Activated CD8-positive, alpha-beta memory T cell treated with anti-CD3 and anti-CD28 coated beads, Interleukin-2, amount 10 ng/mL, durations not matched to agents 7 days and 5 days (primary cell): ENCODE measurements at regions not wholly inside any gene's neighbourhood (a gene's known extent, or its start where the extent isn't known, plus 50 kb on each side); places are given as distances from the start of the nearest gene placed in this dataset.

Experiments used
- ATAC-seq: fragments of 150-1000 bp; cut with Tn5 transposase; one replicate; pipeline ENCODE4 v1.10.0; 2021; ENCODE audit warnings: moderate library complexity
- CTCF ChIA-PET: fragments of 350-600 bp; sonication (Branson Sonifier 250); formaldehyde crosslinking; loops from one replicate; lab custom pipeline; 2021; ENCODE audit warnings: antibody characterized with exemption; lab: Charles Lee
- DNase-seq: peaks from one replicate; pipeline ENCODE4 v3.0.0-alpha.2; 2020
- H3K27ac Mint-ChIP-seq: one replicate; pipeline ENCODE4 v1.8.0; 2021; ENCODE audit warnings: mild to moderate bottlenecking, mixed read lengths
- H3K27me3 Mint-ChIP-seq: one replicate; pipeline ENCODE4 v1.8.0; 2021; ENCODE audit warnings: mixed read lengths
- H3K36me3 Mint-ChIP-seq: one replicate; pipeline ENCODE4 v1.8.0; 2021; ENCODE audit warnings: mild to moderate bottlenecking, mixed read lengths
- H3K4me1 Mint-ChIP-seq: one replicate; pipeline ENCODE4 v1.8.0; 2021; ENCODE audit warnings: mixed read lengths
- H3K4me3 Mint-ChIP-seq: one replicate; pipeline ENCODE4 v1.8.0; 2021; ENCODE audit warnings: mild to moderate bottlenecking, moderate library complexity, mixed read lengths
- H3K9me3 Mint-ChIP-seq: one replicate; pipeline ENCODE4 v1.8.0; 2022; ENCODE audit warnings: low read depth, mixed read lengths

DNA sequence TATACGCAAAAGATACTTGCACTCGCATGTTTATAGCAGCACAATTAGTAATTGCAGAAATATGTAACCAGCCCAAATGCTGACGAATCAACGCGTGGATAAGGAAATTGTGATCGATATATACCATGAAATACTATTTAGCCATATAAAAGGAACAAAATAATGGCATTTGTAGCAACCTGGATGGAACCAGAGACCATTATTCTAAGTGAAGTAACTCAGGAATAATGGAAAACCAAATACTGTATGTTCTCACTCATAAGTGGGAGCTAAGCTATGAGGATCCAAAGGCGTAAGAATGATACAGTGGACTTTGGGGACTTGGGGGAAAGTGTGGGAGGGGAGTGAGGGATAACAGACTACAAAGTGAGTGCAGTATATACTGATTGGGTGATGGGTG is 1008.0 kb upstream of the CRIM1 start:
- no peaks in the 10 kb centered on the region for H3K9me3 Mint-ChIP-seq
- H3K4me1 Mint-ChIP-seq = no peaks in the 10 kb centered on the region
- CTCF ChIA-PET = no interaction called here

DNA sequence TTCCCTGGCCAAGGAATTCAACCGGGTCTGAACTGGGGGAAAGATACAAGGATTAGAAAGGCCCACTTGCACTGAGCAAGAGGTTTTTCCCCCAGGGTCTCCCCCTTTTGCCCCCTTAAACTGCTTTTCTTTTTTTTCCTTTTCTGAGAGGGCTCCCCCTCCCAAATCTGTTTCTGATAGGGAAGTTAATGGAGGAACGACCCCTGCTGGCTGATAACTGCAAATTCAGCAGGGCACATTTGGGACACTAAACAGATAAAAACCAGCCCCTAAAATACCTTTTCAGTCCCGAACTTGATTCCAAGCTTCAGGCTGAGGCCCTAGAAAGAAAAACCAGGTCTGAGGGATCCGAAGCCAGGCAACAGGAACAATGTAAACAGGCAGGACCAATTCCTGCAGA is 1012.4 kb upstream of the CRIM1 start:
- Mint-ChIP-seq H3K27ac (no peak overlapping the region), H3K27me3 (no peaks in the 10 kb centered on the region), H3K36me3 (no peaks in the 10 kb centered on the region), H3K4me3 (no peak overlapping the region), H3K4me1 (no peaks in the 10 kb centered on the region), H3K9me3 (peaks cover 3% of the 10 kb centered on the region)
- ATAC-seq (no peak), DNase-seq (no peak)
- CTCF ChIA-PET = no interaction called here

More for the DNA sequence above, 1008.0 kb upstream of the CRIM1 start:
- Mint-ChIP-seq H3K27ac (no peak overlapping the region), H3K36me3 (no peaks in the 10 kb centered on the region), H3K4me3 (no peak overlapping the region), H3K27me3 (no peaks in the 10 kb centered on the region)
- DNase-seq (no peak), ATAC-seq (no peak)

DNA sequence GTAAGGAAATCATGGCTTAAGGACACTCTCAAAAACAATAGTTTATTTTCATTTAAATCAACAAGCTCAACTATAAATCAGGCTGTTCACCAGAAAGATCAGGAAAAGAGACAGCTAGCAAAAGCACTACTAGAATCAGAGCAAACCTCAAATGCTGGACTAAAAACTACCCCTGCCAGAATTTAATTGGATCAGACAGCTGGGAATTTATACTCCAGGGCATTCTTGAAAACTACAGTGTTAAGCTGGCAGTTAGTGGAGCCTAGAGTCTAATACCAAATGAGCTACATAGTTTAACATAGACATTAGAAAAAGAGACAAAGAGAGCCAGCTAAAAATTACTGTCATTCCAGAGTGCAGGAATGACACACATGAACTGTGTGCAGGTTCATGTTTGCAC is 1016.4 kb upstream of the CRIM1 start:
- Mint-ChIP-seq H3K4me3 (no peak overlapping the region), H3K36me3 (no peaks in the 10 kb centered on the region), H3K27ac (no peak overlapping the region), H3K27me3 (no peaks in the 10 kb centered on the region), H3K9me3 (peaks cover 3% of the 10 kb centered on the region), H3K4me1 (no peaks in the 10 kb centered on the region)
- DNase-seq (no peak), ATAC-seq (no peak)
- CTCF ChIA-PET = no interaction called here

DNA sequence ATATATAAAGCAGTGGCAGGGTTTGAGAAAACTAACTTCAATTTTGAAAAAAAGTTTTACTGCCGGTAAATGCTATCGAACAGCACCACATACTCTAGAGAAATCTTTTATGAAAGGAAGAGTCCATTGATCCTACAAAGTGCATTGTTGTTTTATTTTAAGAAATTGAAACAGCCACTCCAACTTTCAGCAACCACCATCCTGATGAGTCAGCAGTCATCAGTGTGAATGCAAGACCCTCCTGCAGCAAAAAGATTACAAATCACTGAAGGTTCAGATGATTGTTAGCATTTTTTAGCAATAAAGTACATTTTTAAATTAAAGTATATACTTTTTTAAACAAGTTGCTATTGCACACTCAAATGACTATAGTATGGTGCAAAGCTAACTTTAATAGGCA is 1017.7 kb upstream of the CRIM1 start:
- ATAC-seq (no peak), DNase-seq (no peak)
- Mint-ChIP-seq H3K27ac (no peak overlapping the region), H3K4me3 (no peak overlapping the region), H3K36me3 (no peaks in the 10 kb centered on the region), H3K9me3 (peaks cover 3% of the 10 kb centered on the region), H3K4me1 (no peaks in the 10 kb centered on the region), H3K27me3 (no peaks in the 10 kb centered on the region)
- CTCF ChIA-PET = no interaction called here

DNA sequence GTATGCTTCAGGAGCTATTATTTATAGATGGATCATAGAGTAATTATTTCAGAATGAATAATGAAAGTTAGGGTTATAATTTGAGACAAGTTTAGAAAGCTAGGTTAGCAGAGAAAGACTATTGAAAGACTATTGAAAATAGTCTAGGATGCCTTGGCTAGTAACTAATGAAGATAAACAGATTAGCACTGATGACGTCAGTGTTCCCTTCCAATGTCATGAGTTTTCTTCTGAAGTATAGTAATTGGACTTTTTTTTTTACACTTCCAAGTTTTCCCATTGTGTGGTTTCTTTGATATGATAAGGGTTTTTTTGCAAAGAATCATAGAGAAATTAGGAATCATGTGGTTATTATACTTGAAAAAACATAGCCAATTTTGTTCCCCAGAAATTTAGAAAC is 1041.5 kb upstream of the CRIM1 start:
- no peak overlapping the region for H3K27ac Mint-ChIP-seq
- H3K4me3 Mint-ChIP-seq = no peak overlapping the region

DNA sequence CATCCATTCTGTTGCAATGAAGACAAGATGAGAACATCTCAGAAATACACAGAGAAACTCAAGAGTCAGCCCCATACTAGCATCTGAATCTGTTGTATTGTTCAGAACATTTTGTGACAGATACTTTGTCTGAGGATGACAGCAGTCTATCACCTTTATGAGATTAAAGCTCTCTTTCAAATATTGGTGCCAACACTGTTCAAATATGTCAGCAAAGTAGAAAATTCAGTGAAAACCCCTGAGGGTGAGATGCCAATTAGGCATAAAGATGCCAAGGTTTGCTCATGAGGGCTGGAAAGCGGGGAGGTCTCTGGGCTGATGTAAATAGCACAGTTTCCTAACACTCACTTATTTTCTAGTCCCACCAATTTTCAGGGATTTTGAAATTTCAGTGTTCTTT is 1054.2 kb upstream of the CRIM1 start:
- Mint-ChIP-seq H3K27ac (no peak overlapping the region), H3K36me3 (no peaks in the 10 kb centered on the region), H3K4me1 (no peaks in the 10 kb centered on the region), H3K27me3 (no peaks in the 10 kb centered on the region), H3K4me3 (no peak overlapping the region), H3K9me3 (no peaks in the 10 kb centered on the region)
- ATAC-seq (no peak), DNase-seq (no peak)
- CTCF ChIA-PET = no interaction called here

More for the DNA sequence above, 1041.5 kb upstream of the CRIM1 start:
- no peaks in the 10 kb centered on the region for H3K36me3 Mint-ChIP-seq
- no peaks in the 10 kb centered on the region for H3K4me1 Mint-ChIP-seq
- no peak for DNase-seq
- no peaks in the 10 kb centered on the region for H3K27me3 Mint-ChIP-seq
- peaks cover 2% of the 10 kb centered on the region for H3K9me3 Mint-ChIP-seq
- CTCF ChIA-PET = no interaction called here
- ATAC-seq = no peak

DNA sequence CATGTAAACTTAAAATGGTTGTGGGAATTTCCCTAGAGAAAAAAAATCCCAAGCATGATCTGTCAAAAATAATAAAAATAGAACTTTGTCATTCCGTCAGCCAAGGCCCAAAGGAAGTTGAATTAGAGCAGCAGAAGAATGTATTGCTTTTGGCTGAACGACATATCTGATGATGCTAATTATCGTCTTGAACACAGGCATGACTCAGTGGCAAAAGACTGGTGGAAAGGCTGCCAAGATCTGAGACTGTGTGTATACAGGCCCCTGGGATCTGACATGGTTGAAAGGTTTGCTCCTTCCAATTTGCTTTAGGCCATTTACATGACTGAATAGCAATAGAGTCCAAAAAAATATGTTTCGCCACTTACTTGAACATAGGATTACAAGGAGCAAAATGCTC is 1057.1 kb upstream of the CRIM1 start:
- Mint-ChIP-seq H3K4me3 (no peak overlapping the region), H3K36me3 (no peaks in the 10 kb centered on the region), H3K27ac (no peak overlapping the region), H3K27me3 (no peaks in the 10 kb centered on the region), H3K4me1 (no peaks in the 10 kb centered on the region), H3K9me3 (peaks cover 2% of the 10 kb centered on the region)
- no peak for DNase-seq
- CTCF ChIA-PET = no interaction called here
- ATAC-seq = no peak

DNA sequence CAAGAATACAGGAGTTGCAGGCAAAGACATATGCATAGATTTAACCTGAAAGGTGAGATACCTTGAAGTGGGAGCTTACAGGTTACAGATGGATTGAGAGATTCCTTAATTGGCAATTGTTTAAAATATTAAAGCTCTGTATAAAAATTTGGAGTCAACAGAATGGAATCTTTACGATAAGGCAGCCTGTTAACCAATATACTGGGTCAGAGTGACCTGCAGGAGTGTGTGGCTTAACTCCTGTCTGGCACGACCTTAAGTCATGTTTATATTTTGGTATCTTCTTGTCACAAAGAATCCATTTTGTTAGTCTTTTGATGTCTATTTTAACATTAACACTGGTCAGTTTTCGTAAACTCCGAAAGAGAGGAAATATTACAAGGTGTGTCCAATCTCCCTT is 1058.2 kb upstream of the CRIM1 start:
- Mint-ChIP-seq H3K27me3 (no peaks in the 10 kb centered on the region), H3K9me3 (peaks cover 2% of the 10 kb centered on the region), H3K27ac (no peak overlapping the region), H3K4me1 (no peaks in the 10 kb centered on the region), H3K4me3 (no peak overlapping the region), H3K36me3 (no peaks in the 10 kb centered on the region)
- CTCF ChIA-PET = no interaction called here
- ATAC-seq = no peak
- DNase-seq = no peak

DNA sequence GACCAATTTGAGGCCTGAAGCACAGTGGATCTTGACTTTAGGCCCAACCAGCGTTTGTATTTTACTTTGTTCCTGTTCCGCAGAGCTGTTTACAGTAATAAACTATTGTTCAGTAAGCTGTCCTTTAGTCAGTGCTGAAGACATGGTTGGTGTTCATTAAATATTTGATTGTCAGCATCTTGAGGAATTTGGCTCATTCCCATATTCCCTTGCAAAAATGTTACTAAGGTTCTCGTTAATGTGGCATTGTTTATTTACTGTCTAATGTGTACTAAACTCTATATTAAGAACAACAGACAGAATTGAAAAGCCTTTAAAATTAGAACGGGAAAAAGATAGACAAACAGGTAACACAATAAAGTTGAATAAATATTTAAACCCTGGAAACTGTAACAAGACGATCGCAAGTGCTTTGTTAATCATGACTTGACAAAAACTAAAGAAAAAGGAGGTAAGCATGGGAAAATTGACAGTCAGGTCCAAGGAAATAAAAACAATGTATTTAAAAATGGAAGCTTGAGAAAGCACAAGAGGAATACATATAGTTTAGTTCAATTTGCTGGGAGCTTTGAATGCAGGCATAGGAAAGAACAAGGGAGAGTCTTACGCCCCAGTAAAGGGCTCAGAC is 1060.8 kb upstream of the CRIM1 start:
- no peaks in the 10 kb centered on the region for H3K36me3 Mint-ChIP-seq
- peaks cover 4% of the 10 kb centered on the region for H3K9me3 Mint-ChIP-seq
- no peaks in the 10 kb centered on the region for H3K27me3 Mint-ChIP-seq
- no peak overlapping the region for H3K27ac Mint-ChIP-seq
- no peak overlapping the region for H3K4me3 Mint-ChIP-seq
- no peaks in the 10 kb centered on the region for H3K4me1 Mint-ChIP-seq
- CTCF ChIA-PET = no interaction called here
- ATAC-seq (no peak), DNase-seq (no peak)

DNA sequence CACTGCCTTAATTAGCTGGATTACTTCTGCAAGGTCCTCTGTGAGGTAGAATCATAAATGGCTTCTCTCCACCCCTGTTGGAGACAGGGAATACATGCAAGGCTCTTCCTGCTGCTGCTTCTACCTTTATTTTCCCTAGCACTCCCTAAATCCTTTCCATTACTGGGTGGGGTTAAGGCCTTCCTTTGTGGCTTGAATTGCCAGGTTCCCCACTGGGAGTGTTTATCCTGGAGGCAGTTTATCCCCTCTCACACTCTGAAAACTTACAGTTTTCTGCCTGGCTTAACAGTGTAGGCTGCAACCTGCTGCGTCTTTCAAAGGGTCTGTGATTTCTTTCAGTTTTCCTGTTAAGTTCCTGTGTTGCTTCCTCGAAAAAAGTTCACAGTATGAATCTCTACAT is 1062.3 kb upstream of the CRIM1 start:
- H3K27me3 Mint-ChIP-seq = no peaks in the 10 kb centered on the region
- H3K9me3 Mint-ChIP-seq = peaks cover 4% of the 10 kb centered on the region
- H3K4me1 Mint-ChIP-seq = no peaks in the 10 kb centered on the region
- no peak overlapping the region for H3K27ac Mint-ChIP-seq
- no peak overlapping the region for H3K4me3 Mint-ChIP-seq
- CTCF ChIA-PET = no interaction called here
- DNase-seq (no peak), ATAC-seq (no peak)
- H3K36me3 Mint-ChIP-seq = no peaks in the 10 kb centered on the region

DNA sequence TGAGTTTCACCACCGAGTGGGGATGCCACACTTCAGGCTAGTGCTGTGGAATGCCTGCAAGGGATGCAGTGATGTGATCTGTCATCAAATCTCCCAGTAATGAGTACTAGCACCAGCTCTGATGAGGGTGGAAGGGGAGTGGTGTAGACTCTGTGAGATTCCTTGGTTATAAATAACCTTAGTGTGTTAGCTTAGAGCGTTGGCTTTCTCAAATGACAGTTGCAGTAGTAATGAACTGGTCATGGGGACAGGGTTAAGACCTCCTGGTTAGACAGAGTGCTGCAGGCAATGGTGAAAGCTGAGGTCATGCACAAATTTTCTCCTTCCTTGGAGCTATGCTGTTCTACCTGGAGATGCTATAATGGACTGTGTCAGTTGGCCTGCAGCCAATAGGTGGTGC is 1063.4 kb upstream of the CRIM1 start:
- no peak for ATAC-seq

DNA sequence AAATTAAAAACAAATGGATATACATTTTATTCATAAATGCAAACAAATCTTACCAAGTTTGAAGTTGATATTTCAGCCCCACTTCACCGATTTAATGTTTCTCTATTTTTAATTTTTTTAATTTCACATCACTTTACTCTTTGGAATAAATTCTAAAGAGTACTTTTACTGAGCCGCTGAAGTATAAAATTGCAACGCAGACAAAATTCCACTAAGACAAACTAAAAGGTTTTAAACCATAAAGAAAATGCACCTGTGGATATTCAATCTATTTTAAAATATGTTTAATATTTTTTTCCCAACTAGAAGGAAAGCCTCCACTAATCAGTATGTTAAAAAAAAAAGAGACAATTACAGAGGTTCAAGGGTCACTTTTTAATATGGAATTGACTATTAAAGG is 1073.9 kb upstream of the CRIM1 start:
- CTCF ChIA-PET = no interaction called here
- Mint-ChIP-seq H3K36me3 (no peaks in the 10 kb centered on the region), H3K27ac (no peak overlapping the region), H3K27me3 (no peaks in the 10 kb centered on the region), H3K9me3 (peaks cover 8% of the 10 kb centered on the region), H3K4me3 (no peak overlapping the region), H3K4me1 (no peaks in the 10 kb centered on the region)
- ATAC-seq (no peak), DNase-seq (no peak)

More for the DNA sequence above, 1063.4 kb upstream of the CRIM1 start:
- CTCF ChIA-PET = no interaction called here
- Mint-ChIP-seq H3K27me3 (no peaks in the 10 kb centered on the region), H3K27ac (no peak overlapping the region), H3K4me1 (no peaks in the 10 kb centered on the region), H3K9me3 (peaks cover 4% of the 10 kb centered on the region), H3K4me3 (no peak overlapping the region), H3K36me3 (no peaks in the 10 kb centered on the region)
- no peak for DNase-seq

DNA sequence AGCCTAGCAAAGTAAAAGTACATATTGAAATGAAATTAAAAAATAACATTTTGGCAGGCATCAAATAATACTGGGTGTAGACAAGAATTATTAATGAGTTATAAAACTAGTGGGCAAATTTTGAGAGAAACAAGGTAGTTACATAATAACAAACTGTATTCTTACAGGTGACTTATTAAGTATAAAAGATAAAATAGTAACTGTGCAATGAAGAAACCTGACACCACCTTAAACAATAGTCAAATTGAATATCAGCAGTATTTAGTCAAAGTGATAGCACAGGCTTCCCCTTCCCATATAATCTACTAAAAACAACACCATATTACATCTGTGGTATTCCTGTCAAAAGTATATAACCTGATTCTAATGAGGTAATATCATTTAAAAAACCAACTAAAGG is 1099.8 kb upstream of the CRIM1 start:
- H3K36me3 Mint-ChIP-seq = no peaks in the 10 kb centered on the region
- peaks cover 12% of the 10 kb centered on the region for H3K9me3 Mint-ChIP-seq
- H3K4me3 Mint-ChIP-seq = no peak overlapping the region
- ATAC-seq (no peak), DNase-seq (no peak)
- no peaks in the 10 kb centered on the region for H3K4me1 Mint-ChIP-seq
- CTCF ChIA-PET = no interaction called here
- no peaks in the 10 kb centered on the region for H3K27me3 Mint-ChIP-seq
- H3K27ac Mint-ChIP-seq = no peak overlapping the region

DNA sequence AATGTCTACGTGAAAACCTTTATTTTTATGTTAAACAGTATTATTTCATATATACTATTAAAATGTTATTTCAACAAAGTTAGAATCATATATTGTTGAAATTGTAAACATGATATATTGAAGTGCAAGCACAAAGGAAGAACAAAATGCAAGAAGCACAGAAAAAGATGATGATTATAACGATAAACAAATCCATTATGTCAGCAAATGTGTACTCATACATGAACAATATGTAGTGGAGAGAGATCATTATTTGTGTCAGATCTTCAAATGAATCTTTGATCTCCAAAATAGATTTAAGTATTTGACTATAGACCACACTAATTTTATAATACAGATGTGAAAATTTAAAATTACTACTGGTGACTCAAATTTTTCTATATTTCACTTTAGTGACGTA is 1104.4 kb upstream of the CRIM1 start:
- Mint-ChIP-seq H3K4me3 (no peak overlapping the region), H3K27ac (no peak overlapping the region), H3K9me3 (peaks cover 15% of the 10 kb centered on the region), H3K36me3 (no peaks in the 10 kb centered on the region), H3K27me3 (no peaks in the 10 kb centered on the region), H3K4me1 (no peaks in the 10 kb centered on the region)
- DNase-seq (no peak), ATAC-seq (no peak)
- CTCF ChIA-PET = no interaction called here

DNA sequence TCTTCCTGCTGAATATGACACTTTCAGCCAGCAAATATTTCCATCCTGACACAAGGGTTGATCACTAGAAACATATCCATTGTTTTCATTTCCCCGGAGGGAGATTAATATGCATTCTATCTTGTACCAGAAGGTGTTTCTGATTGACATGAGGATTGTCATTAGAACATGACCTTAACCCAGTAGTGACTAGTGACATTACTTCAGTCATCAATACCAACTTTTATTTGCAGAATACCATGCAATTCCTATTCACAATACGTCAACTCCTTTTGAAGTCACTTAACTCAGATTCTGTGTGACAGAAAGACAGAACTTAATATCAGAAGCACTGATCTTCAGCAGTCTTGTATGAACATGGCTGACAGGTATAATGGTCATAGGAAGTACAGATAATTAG is 1108.9 kb upstream of the CRIM1 start:
- H3K9me3 Mint-ChIP-seq = peaks cover 6% of the 10 kb centered on the region
- H3K4me1 Mint-ChIP-seq = no peaks in the 10 kb centered on the region
- ATAC-seq = no peak
- no peaks in the 10 kb centered on the region for H3K36me3 Mint-ChIP-seq
- no peak overlapping the region for H3K4me3 Mint-ChIP-seq
- no peak for DNase-seq
- CTCF ChIA-PET = no interaction called here
- no peaks in the 10 kb centered on the region for H3K27me3 Mint-ChIP-seq
- no peak overlapping the region for H3K27ac Mint-ChIP-seq
